MM.1S (cell line): ENCODE measurements at regions not wholly inside any gene's neighbourhood (a gene's known extent, or its start where the extent isn't known, plus 50 kb on each side); places are given as distances from the start of the nearest gene placed in this dataset.

ENCODE experiments used
- DNase-seq: peaks from one replicate; pipeline ENCODE4 v3.0.0-alpha.2; 2015
- H2AFZ ChIP-seq: fragments of 300-600 bp; sonication (generic); 2 replicates; pipeline ENCODE4 v1.6.0; 2016; ENCODE audit warnings: antibody characterized with exemption, low read length
- H3F3A ChIP-seq: fragments of 300-600 bp; sonication (generic); 2 replicates; pipeline ENCODE4 v1.6.1; 2016; ENCODE audit warnings: mild to moderate bottlenecking, antibody characterized with exemption, low read length, moderate library complexity, mixed read lengths; ENCODE audit not compliant: insufficient read depth
- H3K27ac ChIP-seq: fragments of 300-600 bp; sonication (generic); 2 replicates; pipeline ENCODE4 v1.5.1; 2016; ENCODE audit warnings: mild to moderate bottlenecking, low read length
- H3K27me3 ChIP-seq: fragments of 300-600 bp; sonication (generic); replicated peaks from 2 replicates; pipeline ENCODE4 v1.6.0; 2016; ENCODE audit warnings: low read length; ENCODE audit not compliant: insufficient read depth
- H3K36me3 ChIP-seq: fragments of 300-600 bp; sonication (generic); replicated peaks from 2 replicates; pipeline ENCODE4 v1.6.1; 2016; ENCODE audit warnings: mild to moderate bottlenecking, low read length, mixed read lengths; ENCODE audit not compliant: insufficient read depth
- H3K4me1 ChIP-seq: fragments of 300-600 bp; sonication (generic); 2 replicates; pipeline ENCODE4 v1.6.1; 2016; ENCODE audit warnings: low read length, mixed read lengths
- H3K4me2 ChIP-seq: fragments of 300-600 bp; sonication (generic); 2 replicates; pipeline ENCODE4 v1.6.0; 2016; ENCODE audit warnings: low read depth, low read length
- H3K4me3 ChIP-seq: fragments of 300-600 bp; sonication (generic); 2 replicates; pipeline ENCODE4 v1.5.1; 2016; ENCODE audit warnings: low read length, mixed read lengths
- H3K79me2 ChIP-seq: fragments of 300-600 bp; sonication (generic); 2 replicates; pipeline ENCODE4 v1.6.1; 2016; ENCODE audit warnings: mixed run types, low read length, mixed read lengths
- H3K9ac ChIP-seq: fragments of 300-600 bp; sonication (generic); 2 replicates; pipeline ENCODE4 v1.6.1; 2016; ENCODE audit warnings: low read length, mixed read lengths
- H3K9me2 ChIP-seq: fragments of 300-600 bp; sonication (generic); replicated peaks from 2 replicates; pipeline ENCODE4 v1.6.1; 2016; ENCODE audit warnings: mild to moderate bottlenecking, low read length, mixed read lengths; ENCODE audit not compliant: insufficient read depth
- H3K9me3 ChIP-seq: fragments of 300-600 bp; sonication (generic); replicated peaks from 2 replicates; pipeline ENCODE4 v1.6.1; 2016; ENCODE audit warnings: mild to moderate bottlenecking, low read length, mixed read lengths; ENCODE audit not compliant: insufficient read depth
- H4K20me1 ChIP-seq: fragments of 300-600 bp; sonication (generic); 2 replicates; pipeline ENCODE4 v1.6.1; 2016; ENCODE audit warnings: mild to moderate bottlenecking, low read length, moderate library complexity, mixed read lengths; ENCODE audit not compliant: insufficient read depth
- CTCF ChIP-seq: fragments of 300-600 bp; sonication (generic); IDR thresholded peaks from 2 replicates; pipeline ENCODE4 v1.5.1; 2016; ENCODE audit warnings: antibody characterized with exemption, low read length, mixed read lengths
- EZH2 ChIP-seq: fragments of 300-600 bp; sonication (generic); optimal IDR thresholded peaks from 2 replicates; pipeline ENCODE3; 2017; ENCODE audit warnings: low read depth, mild to moderate bottlenecking, antibody characterized with exemption, low read length, mixed read lengths
- EZH2phosphoT487 ChIP-seq: fragments of 300-600 bp; sonication (generic); IDR thresholded peaks from 2 replicates; pipeline ENCODE4 v1.6.1; 2018; ENCODE audit warnings: antibody characterized with exemption, low read length

- no peaks in the 10 kb centered on the region for H3K9me3 ChIP-seq
- peak; percentile 42 for DNase-seq
Measured at GRCh38 chr21:16324630-16325029, 594.8 kb downstream of the USP25 start.

GRCh38 chr21:16330082-16330907 is 600.5 kb downstream of the USP25 start:
- H3K36me3 ChIP-seq, result no peaks in the 10 kb centered on the region
- TF ChIP-seq EZH2, result no peak
- peak; percentile 70 for TF ChIP-seq CTCF
- no peak for TF ChIP-seq EZH2phosphoT487
- H3F3A ChIP-seq, result no peaks in the 10 kb centered on the region
- H3K9me2 ChIP-seq, result no peaks in the 10 kb centered on the region
- no peak overlapping the region for H3K4me3 ChIP-seq
- no peak overlapping the region for H3K27ac ChIP-seq
- no peaks in the 10 kb centered on the region for H3K27me3 ChIP-seq
- peak; percentile 73 for DNase-seq
- no peaks in the 10 kb centered on the region for H3K4me1 ChIP-seq
- no peaks in the 10 kb centered on the region for H3K79me2 ChIP-seq
- H3K9me3 ChIP-seq, result no peaks in the 10 kb centered on the region
- H3K9ac ChIP-seq, result no peak overlapping the region
- H4K20me1 ChIP-seq, result no peaks in the 10 kb centered on the region
- H2AFZ ChIP-seq, result no peak overlapping the region
- H3K4me2 ChIP-seq, result no peak overlapping the region

More at GRCh38 chr21:16324630-16325029, 594.8 kb downstream of the USP25 start:
- no peaks in the 10 kb centered on the region for H3K4me1 ChIP-seq
- no peaks in the 10 kb centered on the region for H4K20me1 ChIP-seq
- H3K9me2 ChIP-seq, result no peaks in the 10 kb centered on the region
- no peak overlapping the region for H3K4me2 ChIP-seq
- H3K4me3 ChIP-seq, result no peak overlapping the region
- H3F3A ChIP-seq, result no peaks in the 10 kb centered on the region
- no peak overlapping the region for H3K27ac ChIP-seq
- no peaks in the 10 kb centered on the region for H3K79me2 ChIP-seq
- no peaks in the 10 kb centered on the region for H3K27me3 ChIP-seq
- H2AFZ ChIP-seq, result no peak overlapping the region
- H3K9ac ChIP-seq, result no peak overlapping the region
- H3K36me3 ChIP-seq, result no peaks in the 10 kb centered on the region
- TF ChIP-seq EZH2 (no peak), CTCF (no peak), EZH2phosphoT487 (no peak)

- no peaks in the 10 kb centered on the region for H3K79me2 ChIP-seq
- no peaks in the 10 kb centered on the region for H3K27me3 ChIP-seq
- H3K9me2 ChIP-seq, result no peaks in the 10 kb centered on the region
- H3K4me2 ChIP-seq, result no peak overlapping the region
- H3K9me3 ChIP-seq, result no peaks in the 10 kb centered on the region
- no peak for TF ChIP-seq EZH2phosphoT487
- TF ChIP-seq CTCF, result no peak
- no peak for TF ChIP-seq EZH2
- no peak for DNase-seq
- H3K9ac ChIP-seq, result no peak overlapping the region
- H4K20me1 ChIP-seq, result no peaks in the 10 kb centered on the region
- H2AFZ ChIP-seq, result no peak overlapping the region
- H3K4me1 ChIP-seq, result no peaks in the 10 kb centered on the region
- no peak overlapping the region for H3K4me3 ChIP-seq
- no peaks in the 10 kb centered on the region for H3F3A ChIP-seq
- H3K36me3 ChIP-seq, result no peaks in the 10 kb centered on the region
- no peak overlapping the region for H3K27ac ChIP-seq
Measured at GRCh38 chr21:16330908-16331268, 601.1 kb downstream of the USP25 start.
